Endothelial cell (in vitro differentiated cells): ENCODE measurements at regions not wholly inside any gene's neighbourhood (a gene's known extent, or its start where the extent isn't known, plus 50 kb on each side); places are given as distances from the start of the nearest gene placed in this dataset.
A peak's percentile ranks its signal among the peaks of the same experiment; 100 is the strongest.

Experiments
- DNase-seq: peaks from one replicate; pipeline ENCODE4 v3.0.0; 2021; ENCODE audit warnings: low spot score
- H3K27ac Mint-ChIP-seq: one replicate; pipeline ENCODE4 v1.8.0; 2021; ENCODE audit warnings: mixed read lengths, inconsistent platforms; ENCODE audit not compliant: unreplicated experiment
- H3K27me3 Mint-ChIP-seq: one replicate; pipeline ENCODE4 v1.8.0; 2021; ENCODE audit warnings: mild to moderate bottlenecking, moderate library complexity, mixed read lengths, inconsistent platforms; ENCODE audit not compliant: unreplicated experiment
- H3K36me3 Mint-ChIP-seq: one replicate; pipeline ENCODE4 v1.8.0; 2021; ENCODE audit warnings: mild to moderate bottlenecking, low read depth, mixed read lengths, inconsistent platforms; ENCODE audit not compliant: unreplicated experiment
- H3K4me1 Mint-ChIP-seq: one replicate; pipeline ENCODE4 v1.8.0; 2021; ENCODE audit warnings: mild to moderate bottlenecking, mixed read lengths, inconsistent platforms; ENCODE audit not compliant: unreplicated experiment
- H3K4me3 Mint-ChIP-seq: one replicate; pipeline ENCODE4 v1.8.0; 2021; ENCODE audit warnings: mild to moderate bottlenecking, mixed read lengths, inconsistent platforms; ENCODE audit not compliant: unreplicated experiment
- H3K9me3 Mint-ChIP-seq: one replicate; pipeline ENCODE4 v1.8.0; 2021; ENCODE audit warnings: mixed read lengths, inconsistent platforms; ENCODE audit not compliant: unreplicated experiment
- TF ChIP-seq, protein P1 (sequence below): fragments of 200-600 bp; sonication (generic); IDR thresholded peaks from one replicate; pipeline ENCODE4 v1.5.0; 2021; ENCODE audit warnings: antibody characterized with exemption; ENCODE audit not compliant: unreplicated experiment

DNA sequence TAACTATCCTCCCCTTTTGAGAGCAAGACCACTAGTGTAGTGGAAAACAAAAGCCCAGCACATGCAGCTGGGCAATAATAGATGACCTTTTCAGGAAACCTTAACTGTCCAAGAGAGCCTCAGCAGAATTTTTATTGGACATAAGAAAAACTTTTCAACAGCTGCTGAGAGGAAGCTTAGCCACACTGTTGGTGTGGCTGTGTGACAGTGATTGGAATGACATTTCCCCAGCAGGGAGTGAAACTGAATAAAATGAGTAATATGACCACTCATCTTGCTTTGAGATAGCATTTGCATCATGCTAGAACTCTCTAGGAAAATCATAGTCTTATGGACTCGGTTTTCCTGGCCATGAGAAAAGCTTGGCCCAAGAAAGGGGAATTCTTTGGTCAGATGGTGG lies 687.8 kb downstream of the SLCO4C1 start:
- H3K27me3 Mint-ChIP-seq, result peaks cover 5% of the 10 kb centered on the region
- H3K9me3 Mint-ChIP-seq, result no peaks in the 10 kb centered on the region
- TF ChIP-seq, protein P1, sequence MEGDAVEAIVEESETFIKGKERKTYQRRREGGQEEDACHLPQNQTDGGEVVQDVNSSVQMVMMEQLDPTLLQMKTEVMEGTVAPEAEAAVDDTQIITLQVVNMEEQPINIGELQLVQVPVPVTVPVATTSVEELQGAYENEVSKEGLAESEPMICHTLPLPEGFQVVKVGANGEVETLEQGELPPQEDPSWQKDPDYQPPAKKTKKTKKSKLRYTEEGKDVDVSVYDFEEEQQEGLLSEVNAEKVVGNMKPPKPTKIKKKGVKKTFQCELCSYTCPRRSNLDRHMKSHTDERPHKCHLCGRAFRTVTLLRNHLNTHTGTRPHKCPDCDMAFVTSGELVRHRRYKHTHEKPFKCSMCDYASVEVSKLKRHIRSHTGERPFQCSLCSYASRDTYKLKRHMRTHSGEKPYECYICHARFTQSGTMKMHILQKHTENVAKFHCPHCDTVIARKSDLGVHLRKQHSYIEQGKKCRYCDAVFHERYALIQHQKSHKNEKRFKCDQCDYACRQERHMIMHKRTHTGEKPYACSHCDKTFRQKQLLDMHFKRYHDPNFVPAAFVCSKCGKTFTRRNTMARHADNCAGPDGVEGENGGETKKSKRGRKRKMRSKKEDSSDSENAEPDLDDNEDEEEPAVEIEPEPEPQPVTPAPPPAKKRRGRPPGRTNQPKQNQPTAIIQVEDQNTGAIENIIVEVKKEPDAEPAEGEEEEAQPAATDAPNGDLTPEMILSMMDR, result no peak
- H3K4me3 Mint-ChIP-seq, result no peak overlapping the region
- H3K27ac Mint-ChIP-seq, result no peak overlapping the region
- no peaks in the 10 kb centered on the region for H3K36me3 Mint-ChIP-seq
- no peaks in the 10 kb centered on the region for H3K4me1 Mint-ChIP-seq
- DNase-seq, result no peak

DNA sequence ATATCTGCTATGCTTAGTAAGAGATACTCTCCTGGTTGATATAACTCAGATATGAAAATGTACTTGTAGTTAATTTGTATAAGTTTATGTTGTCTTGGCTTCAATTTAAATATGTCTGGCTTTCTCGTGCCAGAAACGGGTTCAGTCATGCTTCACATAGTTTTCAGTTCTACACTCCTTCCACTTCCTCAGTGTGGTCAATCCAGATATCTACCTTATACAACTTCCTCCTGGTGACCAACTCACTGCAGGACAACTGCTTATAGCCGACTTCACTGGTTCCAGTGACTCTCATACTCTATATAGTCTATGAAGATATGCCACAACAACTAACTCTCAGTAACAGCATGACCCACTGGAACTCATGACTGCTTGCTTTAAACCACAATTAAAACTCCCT lies 690.4 kb downstream of the SLCO4C1 start:
- H3K4me3 Mint-ChIP-seq, result no peak overlapping the region
- no peak for DNase-seq
- no peaks in the 10 kb centered on the region for H3K9me3 Mint-ChIP-seq
- TF ChIP-seq, protein P1, result no peak
- no peaks in the 10 kb centered on the region for H3K36me3 Mint-ChIP-seq
- peaks cover 5% of the 10 kb centered on the region for H3K27me3 Mint-ChIP-seq
- no peaks in the 10 kb centered on the region for H3K4me1 Mint-ChIP-seq
- no peak overlapping the region for H3K27ac Mint-ChIP-seq

DNA sequence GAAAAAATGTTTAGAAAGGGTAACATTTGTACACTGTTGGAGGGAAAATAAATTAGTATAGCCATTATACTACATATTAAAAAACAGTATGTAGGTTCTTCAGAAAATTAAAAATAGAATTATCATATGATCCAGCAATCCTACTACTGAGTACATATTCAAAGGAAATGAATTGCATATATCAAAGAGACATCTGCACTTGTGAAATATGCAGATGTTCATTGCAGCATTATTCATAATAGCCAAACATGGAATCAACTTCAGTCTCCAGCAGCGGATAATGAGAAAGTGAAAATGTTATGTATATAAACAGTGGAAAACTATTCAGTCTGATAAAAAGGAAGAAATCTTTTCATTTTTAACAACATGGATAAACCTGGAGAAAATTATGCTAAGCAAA lies 695.5 kb downstream of the SLCO4C1 start:
- DNase-seq, result no peak
- Mint-ChIP-seq H3K36me3 (no peaks in the 10 kb centered on the region), H3K9me3 (no peaks in the 10 kb centered on the region), H3K27ac (no peak overlapping the region), H3K27me3 (peaks cover 3% of the 10 kb centered on the region), H3K4me3 (no peak overlapping the region), H3K4me1 (no peaks in the 10 kb centered on the region)
- TF ChIP-seq, protein P1, result no peak

DNA sequence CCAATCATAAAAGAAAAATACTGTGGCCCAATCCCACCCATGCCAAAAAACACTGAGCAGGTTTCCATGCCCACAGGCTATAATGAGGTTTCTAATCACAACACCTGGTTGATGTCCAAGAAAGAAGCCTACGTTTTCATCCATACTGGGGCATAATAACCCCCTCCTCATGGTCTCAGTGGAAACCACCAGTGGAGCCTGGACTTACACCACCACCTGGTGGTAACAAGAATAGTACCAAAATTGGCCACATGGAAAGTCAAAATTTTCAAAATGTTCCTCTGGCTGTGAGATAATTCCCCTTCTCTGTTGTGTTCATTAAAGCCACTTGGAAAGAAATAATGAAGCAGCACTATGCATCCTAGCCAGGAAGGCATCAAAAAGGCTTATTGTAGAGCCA lies 687.3 kb upstream of the ST8SIA4 start:
- Mint-ChIP-seq H3K27ac (no peak overlapping the region), H3K4me1 (peaks cover 11% of the 10 kb centered on the region), H3K27me3 (no peaks in the 10 kb centered on the region), H3K36me3 (no peaks in the 10 kb centered on the region), H3K9me3 (no peaks in the 10 kb centered on the region), H3K4me3 (no peak overlapping the region)
- TF ChIP-seq, protein P1, result peak; percentile 26
- no peak for DNase-seq

DNA sequence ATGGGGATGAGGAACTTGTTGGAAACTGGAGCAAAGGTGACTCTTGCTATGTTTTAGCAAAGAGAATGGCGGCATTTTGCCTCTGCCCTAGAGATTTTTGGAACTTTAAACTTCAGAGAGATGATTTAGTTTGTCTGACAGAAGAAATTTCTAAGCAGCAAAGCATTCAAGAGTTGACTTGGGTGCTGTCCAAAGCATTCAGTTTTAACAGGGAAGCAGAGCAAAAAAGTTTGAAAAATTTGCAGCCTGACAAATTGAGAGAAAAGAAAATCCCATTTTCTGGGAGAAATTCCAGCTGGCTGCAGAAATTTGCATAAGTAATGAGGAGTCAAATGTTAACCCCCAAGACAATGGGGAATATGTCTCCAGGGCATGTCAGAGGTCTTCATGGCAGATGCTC lies 682.3 kb upstream of the ST8SIA4 start:
- H3K4me3 Mint-ChIP-seq, result no peak overlapping the region
- no peak overlapping the region for H3K27ac Mint-ChIP-seq
- no peaks in the 10 kb centered on the region for H3K27me3 Mint-ChIP-seq
- H3K4me1 Mint-ChIP-seq, result peaks cover 9% of the 10 kb centered on the region
- TF ChIP-seq, protein P1, result no peak
- H3K9me3 Mint-ChIP-seq, result no peaks in the 10 kb centered on the region
- DNase-seq, result no peak
- no peaks in the 10 kb centered on the region for H3K36me3 Mint-ChIP-seq
